HL-60 (cell line): ENCODE measurements at regions not wholly inside any gene's neighbourhood (a gene's known extent, or its start where the extent isn't known, plus 50 kb on each side); places are given as distances from the start of the nearest gene placed in this dataset.

Source experiments
- DNase-seq, 2 experiments: peaks; one replicate each; pipeline ENCODE4 v3.0.0-alpha.2; 2010 to 2020; ENCODE audit warnings: low read depth in 1 of 2, low spot score in 1 of 2
- H3K27ac ChIP-seq: fragments of 250-450 bp; sonication (Bioruptor Pico); replicated peaks from 2 replicates; pipeline ENCODE4 v1.5.1; 2020; ENCODE audit warnings: mild to moderate bottlenecking, moderate library complexity
- H3K27me3 ChIP-seq: fragments of 250-450 bp; sonication (Bioruptor Pico); 2 replicates; pipeline ENCODE4 v1.5.1; 2021; ENCODE audit warnings: mild to moderate bottlenecking, moderate library complexity; ENCODE audit not compliant: insufficient read depth, poor library complexity, severe bottlenecking
- H3K4me3 ChIP-seq: replicated peaks from 2 replicates; pipeline ENCODE4 v1.5.1; 2011; ENCODE audit warnings: mild to moderate bottlenecking, control low read depth, low read length; ENCODE audit not compliant: insufficient read depth
- GABPA ChIP-seq: IDR thresholded peaks from 2 replicates; pipeline ENCODE4 v1.6.1; 2012; ENCODE audit warnings: low read depth
- POLR2AphosphoS5 ChIP-seq: IDR thresholded peaks from 2 replicates; pipeline ENCODE4 v1.6.1; 2012; ENCODE audit warnings: low read depth
- SPI1 ChIP-seq: IDR thresholded peaks from 2 replicates; pipeline ENCODE4 v1.6.1; 2012; ENCODE audit warnings: low read depth, mild to moderate bottlenecking, borderline replicate concordance
- TF ChIP-seq, protein P1 (sequence below): IDR thresholded peaks from one replicate; pipeline ENCODE4 v1.5.1; 2011; ENCODE audit warnings: low read length, control low read depth, inconsistent platforms; ENCODE audit not compliant: insufficient read depth
- TF ChIP-seq, protein P2 (sequence below): IDR thresholded peaks from 2 replicates; pipeline ENCODE4 v1.6.1; 2012; ENCODE audit warnings: low read depth; ENCODE audit not compliant: insufficient replicate concordance

DNA sequence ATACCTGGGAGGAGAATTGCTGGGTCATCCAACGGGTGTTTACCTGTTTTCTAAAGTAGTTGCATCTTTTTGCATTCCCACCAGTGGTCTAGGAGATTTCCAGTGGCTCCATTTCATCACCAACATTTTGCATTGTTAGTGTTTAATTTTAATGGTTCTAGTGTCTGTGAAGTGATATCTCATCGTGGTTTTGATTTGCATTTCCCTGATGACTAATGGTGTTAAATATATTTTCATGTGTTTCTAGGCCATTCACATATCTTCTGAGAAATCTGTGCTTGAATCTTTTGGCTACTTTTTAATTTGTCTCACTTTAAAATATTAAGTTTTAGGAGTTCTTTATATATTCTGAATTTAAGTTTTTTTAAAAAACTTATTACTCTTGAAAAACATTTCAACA lies 439.6 kb downstream of the TMEM135 start:
- no peak overlapping the region for H3K4me3 ChIP-seq
- TF ChIP-seq SPI1 = no peak
- TF ChIP-seq GABPA = no peak
- TF ChIP-seq, protein P1, sequence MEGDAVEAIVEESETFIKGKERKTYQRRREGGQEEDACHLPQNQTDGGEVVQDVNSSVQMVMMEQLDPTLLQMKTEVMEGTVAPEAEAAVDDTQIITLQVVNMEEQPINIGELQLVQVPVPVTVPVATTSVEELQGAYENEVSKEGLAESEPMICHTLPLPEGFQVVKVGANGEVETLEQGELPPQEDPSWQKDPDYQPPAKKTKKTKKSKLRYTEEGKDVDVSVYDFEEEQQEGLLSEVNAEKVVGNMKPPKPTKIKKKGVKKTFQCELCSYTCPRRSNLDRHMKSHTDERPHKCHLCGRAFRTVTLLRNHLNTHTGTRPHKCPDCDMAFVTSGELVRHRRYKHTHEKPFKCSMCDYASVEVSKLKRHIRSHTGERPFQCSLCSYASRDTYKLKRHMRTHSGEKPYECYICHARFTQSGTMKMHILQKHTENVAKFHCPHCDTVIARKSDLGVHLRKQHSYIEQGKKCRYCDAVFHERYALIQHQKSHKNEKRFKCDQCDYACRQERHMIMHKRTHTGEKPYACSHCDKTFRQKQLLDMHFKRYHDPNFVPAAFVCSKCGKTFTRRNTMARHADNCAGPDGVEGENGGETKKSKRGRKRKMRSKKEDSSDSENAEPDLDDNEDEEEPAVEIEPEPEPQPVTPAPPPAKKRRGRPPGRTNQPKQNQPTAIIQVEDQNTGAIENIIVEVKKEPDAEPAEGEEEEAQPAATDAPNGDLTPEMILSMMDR = no peak
- TF ChIP-seq, protein P2, sequence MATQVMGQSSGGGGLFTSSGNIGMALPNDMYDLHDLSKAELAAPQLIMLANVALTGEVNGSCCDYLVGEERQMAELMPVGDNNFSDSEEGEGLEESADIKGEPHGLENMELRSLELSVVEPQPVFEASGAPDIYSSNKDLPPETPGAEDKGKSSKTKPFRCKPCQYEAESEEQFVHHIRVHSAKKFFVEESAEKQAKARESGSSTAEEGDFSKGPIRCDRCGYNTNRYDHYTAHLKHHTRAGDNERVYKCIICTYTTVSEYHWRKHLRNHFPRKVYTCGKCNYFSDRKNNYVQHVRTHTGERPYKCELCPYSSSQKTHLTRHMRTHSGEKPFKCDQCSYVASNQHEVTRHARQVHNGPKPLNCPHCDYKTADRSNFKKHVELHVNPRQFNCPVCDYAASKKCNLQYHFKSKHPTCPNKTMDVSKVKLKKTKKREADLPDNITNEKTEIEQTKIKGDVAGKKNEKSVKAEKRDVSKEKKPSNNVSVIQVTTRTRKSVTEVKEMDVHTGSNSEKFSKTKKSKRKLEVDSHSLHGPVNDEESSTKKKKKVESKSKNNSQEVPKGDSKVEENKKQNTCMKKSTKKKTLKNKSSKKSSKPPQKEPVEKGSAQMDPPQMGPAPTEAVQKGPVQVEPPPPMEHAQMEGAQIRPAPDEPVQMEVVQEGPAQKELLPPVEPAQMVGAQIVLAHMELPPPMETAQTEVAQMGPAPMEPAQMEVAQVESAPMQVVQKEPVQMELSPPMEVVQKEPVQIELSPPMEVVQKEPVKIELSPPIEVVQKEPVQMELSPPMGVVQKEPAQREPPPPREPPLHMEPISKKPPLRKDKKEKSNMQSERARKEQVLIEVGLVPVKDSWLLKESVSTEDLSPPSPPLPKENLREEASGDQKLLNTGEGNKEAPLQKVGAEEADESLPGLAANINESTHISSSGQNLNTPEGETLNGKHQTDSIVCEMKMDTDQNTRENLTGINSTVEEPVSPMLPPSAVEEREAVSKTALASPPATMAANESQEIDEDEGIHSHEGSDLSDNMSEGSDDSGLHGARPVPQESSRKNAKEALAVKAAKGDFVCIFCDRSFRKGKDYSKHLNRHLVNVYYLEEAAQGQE = no peak
- no peak for TF ChIP-seq POLR2AphosphoS5
- DNase-seq = no peak
- H3K27ac ChIP-seq = no peak overlapping the region
- no peaks in the 10 kb centered on the region for H3K27me3 ChIP-seq

DNA sequence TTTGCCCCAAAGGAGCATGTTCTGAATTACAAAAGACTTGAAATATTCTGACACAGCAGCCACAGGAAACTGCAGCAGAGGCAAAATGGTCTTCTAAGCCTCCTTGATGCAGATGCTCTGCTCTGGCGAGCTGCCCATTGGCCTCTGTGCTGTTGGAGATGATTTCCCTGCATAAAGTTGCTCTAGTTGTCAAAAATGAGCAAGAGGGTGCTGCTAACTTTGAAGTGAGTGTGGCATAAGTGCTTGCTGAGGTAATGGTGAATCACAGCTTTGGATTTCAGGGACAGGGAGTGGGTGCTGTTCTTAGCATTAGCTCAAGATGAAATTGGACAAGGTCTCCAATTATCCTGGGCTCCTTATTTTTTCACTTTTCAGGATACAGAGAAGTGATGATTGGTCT lies 435.4 kb downstream of the TMEM135 start:
- Histone ChIP-seq H3K4me3 (no peak overlapping the region), H3K27me3 (no peaks in the 10 kb centered on the region), H3K27ac (no peak overlapping the region)
- TF ChIP-seq GABPA (no peak), POLR2AphosphoS5 (no peak), SPI1 (no peak)
- TF ChIP-seq, protein P2 = no peak
- TF ChIP-seq, protein P1 = no peak
- no peak for DNase-seq

DNA sequence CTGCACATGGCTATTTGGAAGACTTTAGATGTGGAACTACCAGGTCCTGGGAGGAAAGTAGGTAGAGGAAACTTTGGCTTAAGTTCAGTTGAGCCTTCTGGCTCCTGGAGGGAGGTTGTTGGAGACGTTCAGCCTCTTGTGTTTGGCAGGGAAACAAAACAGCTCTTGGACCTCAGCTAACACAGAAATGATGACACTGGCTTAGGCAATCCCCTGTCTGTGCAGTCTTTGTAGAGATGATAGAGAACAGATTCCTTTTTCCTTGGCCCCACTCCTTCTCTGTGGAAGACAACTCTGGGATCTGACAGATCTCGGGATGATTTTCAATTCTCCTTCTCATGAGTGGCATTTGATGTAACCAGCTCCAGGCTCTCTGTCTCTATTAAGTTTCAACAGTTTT lies 428.5 kb downstream of the TMEM135 start:
- H3K27ac ChIP-seq = no peak overlapping the region
- TF ChIP-seq SPI1 (no peak), POLR2AphosphoS5 (no peak), GABPA (no peak)
- TF ChIP-seq, protein P2 = no peak
- TF ChIP-seq, protein P1 = no peak
- H3K4me3 ChIP-seq = no peak overlapping the region
- no peaks in the 10 kb centered on the region for H3K27me3 ChIP-seq
- no peak for DNase-seq
